GM18867 (cell line): ENCODE measurements at regions not wholly inside any gene's neighbourhood (a gene's known extent, or its start where the extent isn't known, plus 50 kb on each side); places are given as distances from the start of the nearest gene placed in this dataset.

Source experiments
- ATAC-seq: cut with Tn5 transposase; IDR thresholded peaks from one replicate; pipeline ENCODE4 v1.9.1; 2021; ENCODE audit warnings: mild to moderate bottlenecking, moderate library complexity; ENCODE audit not compliant: unreplicated experiment

DNA sequence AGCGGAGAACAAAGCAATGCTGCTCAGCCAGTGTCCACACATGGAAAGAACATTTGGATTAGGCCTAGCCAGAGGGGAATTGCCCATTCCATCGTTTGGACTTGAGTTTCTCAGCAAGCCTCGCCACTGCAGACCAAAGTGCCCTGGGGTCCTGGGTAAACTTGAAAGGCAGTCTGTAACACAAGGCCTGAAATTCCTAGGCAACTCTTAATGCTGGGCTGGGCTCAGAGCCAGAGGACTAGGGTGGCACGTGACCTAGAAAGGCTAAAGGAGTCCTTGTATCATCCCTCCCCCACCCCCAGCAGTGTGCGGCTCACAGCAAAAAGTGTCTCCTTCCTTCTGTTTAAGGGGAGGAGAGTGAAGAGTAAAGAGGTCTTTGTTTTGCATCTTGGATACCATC lies 210.4 kb upstream of the ARX start:
- ATAC-seq: no peak

- no peak for ATAC-seq
Observed at GRCh38 chrX:25219480-25219879, 203.7 kb upstream of the ARX start.

DNA sequence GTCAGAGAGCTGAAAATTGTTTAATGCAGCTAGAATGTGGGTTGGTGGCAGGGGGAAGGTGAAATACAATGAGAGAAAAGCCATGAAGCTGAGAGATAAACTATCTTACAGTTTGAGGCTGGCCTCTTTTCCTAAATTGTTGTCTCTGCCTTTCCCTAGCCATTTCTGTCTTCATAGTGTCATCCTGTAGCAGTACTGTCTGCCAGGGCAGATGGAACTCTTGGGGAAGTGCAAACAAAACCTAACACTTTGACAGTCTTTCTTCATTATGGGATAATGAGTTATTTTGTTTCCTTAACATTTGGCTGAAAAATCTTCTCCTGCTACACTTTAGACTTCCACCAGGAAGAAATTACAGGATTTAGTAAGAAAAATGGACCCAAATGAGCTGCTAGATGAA lies 197.8 kb upstream of the ARX start:
- ATAC-seq: no peak

DNA sequence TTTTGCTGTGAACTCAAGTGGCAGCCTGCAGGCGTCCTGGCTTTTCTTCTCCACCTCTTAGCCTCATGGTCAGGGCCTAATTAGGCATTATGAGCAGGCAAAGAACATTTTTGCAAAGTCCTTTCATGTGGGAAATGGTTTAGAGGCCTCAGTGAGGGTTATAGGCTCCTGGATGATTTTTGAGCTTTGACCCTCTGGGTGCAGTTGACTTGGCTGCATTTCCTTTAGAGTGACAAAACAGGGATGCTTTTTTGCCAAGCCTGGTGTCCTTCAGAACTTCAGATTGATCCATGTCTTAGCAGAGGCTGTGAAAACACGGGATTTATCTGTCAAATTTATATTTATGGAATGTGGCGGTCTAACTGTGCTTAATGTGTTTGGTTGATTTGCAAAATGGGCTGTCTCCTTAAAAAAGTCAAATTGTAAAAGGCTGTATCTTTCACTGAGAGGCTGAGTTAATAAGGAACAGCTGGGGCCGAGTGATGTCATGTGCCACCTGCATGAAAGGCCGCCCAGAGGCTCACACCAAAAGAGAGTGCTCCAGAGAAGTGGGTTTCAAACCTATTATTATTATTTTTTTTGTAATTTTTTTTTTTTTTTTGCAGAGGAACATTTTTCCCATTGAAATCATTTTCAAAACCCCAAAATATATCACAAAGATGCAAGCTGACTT lies 192.2 kb upstream of the ARX start:
- ATAC-seq: no peak

DNA sequence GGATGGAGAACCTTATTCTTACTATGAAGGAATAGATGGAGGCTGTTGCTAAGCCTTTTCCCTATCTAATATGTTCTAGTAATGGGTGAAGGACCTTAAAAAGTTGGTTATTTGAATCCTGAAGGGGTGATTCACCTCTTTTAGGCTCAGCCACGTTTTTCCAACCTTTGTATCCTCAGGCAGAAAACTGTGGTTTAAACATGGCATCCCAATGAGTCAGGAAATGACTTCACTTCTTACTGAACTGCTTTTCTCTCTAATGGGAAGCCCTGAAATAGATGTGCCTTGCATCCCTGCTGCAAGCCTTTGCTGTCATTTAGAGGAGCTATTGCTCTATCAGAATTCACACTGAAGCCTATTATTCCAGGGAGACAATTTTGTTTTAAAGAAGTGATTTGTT lies 191.0 kb upstream of the ARX start:
- no peak for ATAC-seq

DNA sequence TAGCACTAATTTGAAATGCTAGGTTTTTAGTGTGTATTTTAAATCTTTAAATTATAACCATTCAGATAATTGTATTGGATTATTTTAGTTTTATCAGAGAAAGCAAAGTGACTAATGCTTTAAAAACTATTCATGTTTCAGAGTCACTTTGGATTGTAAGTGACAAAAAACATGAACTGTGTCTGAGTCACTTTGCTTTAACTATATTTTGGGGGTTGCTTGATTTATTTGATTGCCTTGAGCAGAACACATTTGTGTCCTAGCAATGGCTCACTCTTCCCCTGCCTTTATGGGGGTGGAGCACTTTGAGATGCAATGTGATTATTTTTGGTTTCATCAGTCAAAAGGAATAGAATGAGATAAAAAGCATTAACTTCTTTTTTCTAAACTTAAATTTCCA lies 188.4 kb upstream of the ARX start:
- no peak for ATAC-seq

DNA sequence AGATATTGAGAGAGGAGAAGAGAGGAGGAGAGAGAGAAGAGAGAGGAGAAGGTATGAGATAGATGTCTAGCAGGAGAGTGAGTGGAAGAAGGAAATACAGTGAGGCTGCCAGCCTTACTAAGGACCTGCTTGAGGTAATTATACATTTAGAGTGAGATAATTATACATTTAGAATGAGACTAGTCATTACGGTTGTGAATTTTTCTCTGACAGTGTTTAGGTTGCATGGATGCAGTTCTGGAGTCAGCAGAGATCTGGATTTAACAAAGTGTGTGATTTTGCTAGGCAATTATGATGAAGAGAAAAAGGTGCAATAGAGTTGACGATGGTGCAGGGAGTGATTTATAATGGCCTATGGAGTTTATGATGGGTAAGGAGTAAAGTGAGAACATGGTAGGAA lies 187.1 kb upstream of the ARX start:
- ATAC-seq: no peak

DNA sequence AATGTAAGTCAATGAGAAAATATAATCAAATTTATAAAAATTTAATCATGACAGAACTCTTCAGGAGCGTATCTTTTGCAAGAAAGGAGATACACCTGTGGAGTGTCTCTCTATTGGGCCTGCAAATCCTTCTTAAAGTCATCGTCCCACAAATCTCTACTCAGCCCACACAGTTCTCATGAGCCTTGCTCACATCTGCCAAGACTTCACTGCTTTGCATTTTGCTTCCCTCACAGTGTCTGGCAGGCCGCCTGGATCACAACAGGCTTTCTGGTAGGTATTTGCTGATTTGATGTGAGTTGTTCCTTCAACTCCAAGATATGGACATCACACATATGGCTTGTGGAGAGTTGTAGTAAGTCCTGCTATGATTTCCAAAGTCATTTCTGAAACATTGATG lies 183.1 kb upstream of the ARX start:
- ATAC-seq: no peak

DNA sequence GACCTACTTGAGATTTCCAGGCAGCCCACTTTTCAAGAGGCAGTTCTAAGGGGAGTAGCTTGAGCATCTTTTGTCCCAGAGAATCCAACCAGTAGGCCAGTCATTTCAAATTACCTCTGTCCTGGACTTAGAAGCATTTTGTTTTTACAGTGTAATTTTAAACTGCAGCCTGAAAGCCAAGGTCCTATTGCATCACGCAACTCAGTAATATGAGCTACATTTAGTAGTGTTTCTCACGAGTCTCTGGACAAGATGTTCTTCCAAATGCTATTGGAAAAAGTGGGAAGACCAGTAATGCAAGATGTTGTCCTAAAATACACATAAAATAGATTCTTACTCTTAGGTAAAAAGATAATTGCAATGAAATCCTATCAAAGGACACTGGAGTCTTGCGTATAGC lies 182.5 kb upstream of the ARX start:
- no peak for ATAC-seq

DNA sequence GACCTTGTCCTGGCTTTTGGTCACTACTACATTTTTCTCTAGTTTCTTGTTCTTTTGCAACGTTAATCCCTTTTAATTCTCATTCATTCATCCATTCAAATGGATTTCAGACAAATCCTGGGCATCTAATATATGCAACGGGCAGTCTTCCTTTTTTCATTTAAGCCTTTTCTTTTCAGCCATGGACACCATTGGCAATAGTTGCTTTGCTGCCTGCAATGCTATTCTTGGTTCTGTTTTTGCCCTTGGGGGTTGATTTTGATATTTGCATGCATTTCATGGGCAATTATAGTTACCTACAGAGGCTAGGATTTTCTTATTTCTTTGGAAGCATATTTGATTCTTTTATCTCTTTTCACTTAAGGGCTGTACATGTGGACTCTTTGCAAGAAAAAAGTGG lies 180.5 kb upstream of the ARX start:
- ATAC-seq: no peak

- no peak for ATAC-seq
Observed at GRCh38 chrX:25191403-25191802, 175.6 kb upstream of the ARX start.

DNA sequence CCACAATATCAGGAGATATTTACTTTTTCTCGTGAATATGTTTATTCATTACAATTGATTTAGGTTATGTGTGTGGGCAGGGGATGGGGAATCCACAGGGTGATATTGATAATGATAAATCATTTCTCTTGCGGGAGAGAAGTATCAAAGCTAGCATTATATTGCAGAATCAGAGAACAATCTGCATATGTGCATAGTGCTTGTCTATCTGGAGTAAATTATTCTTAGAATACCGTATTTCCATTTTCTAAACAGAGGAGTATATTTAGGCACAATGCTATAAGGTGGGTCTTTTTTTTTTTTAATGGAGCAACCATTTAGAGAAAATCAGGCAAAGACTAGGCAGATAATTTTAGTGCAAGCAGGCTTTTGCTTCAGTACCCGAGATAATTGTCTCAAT lies 166.0 kb upstream of the ARX start:
- no peak for ATAC-seq

DNA sequence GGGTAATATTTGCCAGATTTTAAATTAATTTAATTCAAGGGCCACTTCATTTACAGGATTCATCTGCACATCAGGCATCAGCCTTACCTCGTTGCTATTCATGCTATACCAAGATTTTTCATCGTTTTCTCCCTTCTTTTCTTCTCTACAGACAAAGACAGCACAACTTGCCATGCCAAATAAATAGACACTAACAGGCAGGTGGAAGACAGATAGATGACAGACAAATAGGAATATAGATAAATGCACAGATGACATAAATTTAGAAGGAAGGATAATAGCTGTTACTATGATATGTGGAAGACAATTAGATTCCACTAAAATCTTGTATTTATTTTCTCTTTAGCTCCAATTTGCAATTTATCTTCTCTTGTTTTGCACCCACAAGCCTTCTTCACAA lies 164.5 kb upstream of the ARX start:
- no peak for ATAC-seq

DNA sequence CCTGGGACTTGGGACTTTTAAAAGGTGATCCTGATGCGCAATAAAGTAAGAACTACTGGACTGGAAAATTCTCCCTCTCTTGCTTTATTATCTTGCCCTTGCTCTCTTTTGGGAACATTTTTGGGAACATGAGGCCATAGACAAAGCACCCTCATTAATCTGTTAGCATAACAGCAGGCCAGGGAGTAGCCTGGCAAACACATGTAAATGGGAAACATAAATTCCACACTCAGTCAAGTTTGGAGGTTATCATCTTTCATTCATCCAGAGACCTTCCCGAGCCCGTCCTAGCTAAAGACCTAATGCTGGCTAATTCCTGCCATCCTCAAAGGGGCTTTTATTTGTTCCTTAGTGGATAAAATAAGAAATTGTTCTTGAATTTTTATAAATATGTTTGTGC lies 162.8 kb upstream of the ARX start:
- no peak for ATAC-seq

- peak; percentile 87 for ATAC-seq
Observed at GRCh38 chrX:25175743-25176142, 160.0 kb upstream of the ARX start.

DNA sequence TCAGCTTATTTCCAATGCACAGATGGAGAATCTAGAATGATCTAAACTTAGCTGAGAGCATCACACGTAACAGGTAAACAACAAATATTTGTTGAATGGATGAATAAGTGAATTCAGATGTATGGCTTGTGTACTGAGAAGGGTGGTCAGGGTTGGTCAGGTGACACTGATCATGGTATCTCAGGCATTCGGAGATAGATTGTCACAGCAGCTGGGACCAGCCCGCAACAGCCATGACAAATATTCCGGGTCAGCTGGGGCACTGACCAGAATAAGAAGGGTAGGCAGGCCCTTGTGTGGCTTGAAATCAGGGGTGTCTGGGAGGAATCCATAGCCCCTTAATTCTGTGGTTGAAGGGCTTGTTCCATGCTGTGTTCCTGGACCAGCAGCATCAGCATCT lies 159.4 kb upstream of the ARX start:
- no peak for ATAC-seq

DNA sequence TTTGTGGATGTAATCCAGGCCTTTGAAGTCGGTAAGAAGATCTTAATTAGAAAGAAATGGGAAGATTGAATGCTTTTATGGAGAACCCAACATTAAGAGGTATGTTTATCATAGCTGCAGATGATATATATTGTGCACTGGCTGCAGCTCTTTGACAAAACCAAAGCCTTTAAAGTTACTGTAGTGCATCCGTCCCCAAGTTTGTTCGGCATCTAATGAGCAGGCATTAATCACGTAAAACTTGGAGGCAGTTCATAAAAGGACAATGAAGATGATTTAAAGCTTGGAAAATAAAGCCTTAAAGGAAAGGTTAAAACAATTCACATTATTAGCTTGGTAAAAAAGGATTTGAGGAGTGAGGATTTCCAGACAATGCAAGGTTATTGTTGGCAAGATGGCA lies 150.8 kb upstream of the ARX start:
- no peak for ATAC-seq

DNA sequence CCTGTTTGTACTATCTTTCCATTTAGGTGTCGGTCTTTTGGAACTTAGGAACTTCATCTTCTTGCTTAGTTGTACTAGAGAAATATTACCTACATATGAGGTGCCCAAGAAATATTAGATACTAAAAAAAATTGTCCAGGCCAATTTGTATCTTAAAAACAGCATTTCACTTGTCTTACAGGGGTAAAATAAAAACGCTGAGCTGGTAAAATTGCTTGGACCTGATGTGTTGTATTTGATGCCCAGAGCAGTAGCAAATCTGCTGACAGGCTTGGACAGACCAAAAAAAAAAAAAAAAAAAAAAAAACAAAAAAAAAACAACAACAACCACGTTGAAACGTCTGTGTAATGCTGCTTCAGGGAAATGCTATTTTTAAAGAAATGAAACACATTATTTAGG lies 150.4 kb upstream of the ARX start:
- ATAC-seq: no peak

- no peak for ATAC-seq
Observed at GRCh38 chrX:25158635-25159034, 142.9 kb upstream of the ARX start.

DNA sequence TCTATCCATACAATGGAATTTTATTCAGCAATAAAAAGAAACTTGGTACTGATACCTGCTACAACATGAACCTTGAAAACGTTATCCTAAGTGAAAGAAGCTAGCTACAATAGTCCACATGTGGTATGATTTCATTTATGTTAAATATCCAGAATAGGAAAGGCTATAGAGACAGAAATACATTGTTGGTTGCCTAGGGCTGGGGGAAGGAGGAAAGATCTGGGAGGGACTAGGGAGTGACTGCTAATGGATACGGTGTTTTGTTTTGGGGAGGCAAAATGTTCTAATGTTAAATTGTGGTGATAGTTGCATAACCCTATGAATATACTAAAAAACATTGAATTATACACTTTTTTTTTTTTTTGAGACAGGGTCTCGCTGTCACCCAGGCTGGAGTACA lies 141.1 kb upstream of the ARX start:
- ATAC-seq: no peak

- ATAC-seq: no peak
Observed at GRCh38 chrX:25156323-25156722, 140.6 kb upstream of the ARX start.

- ATAC-seq: no peak
Observed at GRCh38 chrX:25154168-25154567, 138.4 kb upstream of the ARX start.

DNA sequence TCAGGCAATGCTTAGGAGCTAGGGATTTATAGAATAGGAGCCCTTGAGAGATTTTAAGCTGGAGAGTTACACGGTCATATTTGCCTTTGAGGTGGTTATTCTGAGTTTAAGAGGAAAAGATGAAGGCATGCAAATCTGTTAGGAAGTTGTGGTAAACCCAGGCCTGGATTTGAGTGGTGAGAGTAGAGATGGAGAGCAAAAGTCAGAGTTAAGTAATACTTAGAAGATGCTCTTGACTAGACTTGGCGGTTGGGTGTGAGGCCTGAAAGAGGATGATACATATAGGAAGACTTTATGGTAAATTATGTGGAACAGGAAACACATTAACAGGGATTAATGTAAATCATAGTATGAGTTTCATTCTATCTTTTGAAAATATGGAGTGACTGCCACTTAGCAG lies 136.0 kb upstream of the ARX start:
- no peak for ATAC-seq
